ENCODE measurements at regions not wholly inside any gene's neighbourhood (a gene's known extent, or its start where the extent isn't known, plus 50 kb on each side); places are given as distances from the start of the nearest gene placed in this dataset.
"Not testable (repeated sequence)": the region's sequence is repeated elsewhere in the genome, so short reads cannot be mapped to it uniquely, and the experiment has no call there.

- peak; percentile 81 to 82 for DNase-seq
These were observed 115.4 kb downstream of the LHX2 start for GRCh38 chr9:124126648-124127646.

DNA sequence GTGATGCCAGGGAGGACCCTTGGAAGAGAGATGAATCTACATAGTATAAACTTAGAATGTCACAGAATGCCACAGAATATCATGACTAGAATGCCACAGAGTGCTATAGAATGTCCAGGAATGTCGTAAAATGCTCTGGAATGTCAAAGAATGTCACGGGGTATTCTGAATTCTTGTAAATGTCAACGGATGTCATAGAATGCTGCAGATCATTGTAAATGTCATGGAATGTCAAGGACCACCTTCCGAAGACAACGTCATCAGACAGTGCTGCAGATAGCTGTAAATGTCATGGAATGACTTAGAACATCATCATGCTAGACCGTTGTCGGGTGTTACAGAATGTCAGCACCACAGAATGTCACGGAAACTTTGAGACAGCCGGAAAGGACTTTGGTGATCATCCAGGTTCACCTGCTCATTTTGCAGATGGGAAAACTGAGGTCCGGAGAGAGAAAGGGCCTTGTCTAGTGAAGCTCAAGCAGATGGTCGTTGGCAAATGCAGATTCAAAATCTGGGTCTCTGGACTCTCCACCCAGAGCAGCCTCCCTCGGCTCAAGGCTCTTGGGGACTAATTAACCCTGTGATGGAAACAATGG, 117.1 kb downstream of the LHX2 start:
- DNase-seq, result no peak

GRCh38 chr9:124130277-124131075, 118.9 kb downstream of the LHX2 start:
- DNase-seq, result no peak

DNA sequence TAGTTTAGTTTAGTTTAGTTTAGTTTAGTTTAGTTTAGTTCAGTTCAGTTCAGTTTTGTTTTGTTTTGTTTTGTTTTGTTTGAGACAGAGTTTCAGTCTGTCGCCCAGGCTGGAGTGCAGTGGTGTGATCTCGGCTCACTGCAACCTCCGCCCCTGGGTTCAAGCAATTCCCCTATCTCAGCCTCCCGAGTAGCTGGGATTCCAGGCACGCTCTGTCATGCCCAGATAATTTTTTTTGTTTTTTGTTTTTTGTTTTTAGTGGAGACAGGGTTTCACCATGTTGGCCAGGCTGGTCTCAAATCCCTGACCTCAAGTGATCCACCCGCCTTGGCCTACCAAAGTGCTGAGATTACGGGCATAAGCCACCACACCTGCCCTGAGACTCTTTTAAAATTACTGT, 120.0 kb downstream of the LHX2 start:
- DNase-seq, result not testable (repeated sequence)

DNA sequence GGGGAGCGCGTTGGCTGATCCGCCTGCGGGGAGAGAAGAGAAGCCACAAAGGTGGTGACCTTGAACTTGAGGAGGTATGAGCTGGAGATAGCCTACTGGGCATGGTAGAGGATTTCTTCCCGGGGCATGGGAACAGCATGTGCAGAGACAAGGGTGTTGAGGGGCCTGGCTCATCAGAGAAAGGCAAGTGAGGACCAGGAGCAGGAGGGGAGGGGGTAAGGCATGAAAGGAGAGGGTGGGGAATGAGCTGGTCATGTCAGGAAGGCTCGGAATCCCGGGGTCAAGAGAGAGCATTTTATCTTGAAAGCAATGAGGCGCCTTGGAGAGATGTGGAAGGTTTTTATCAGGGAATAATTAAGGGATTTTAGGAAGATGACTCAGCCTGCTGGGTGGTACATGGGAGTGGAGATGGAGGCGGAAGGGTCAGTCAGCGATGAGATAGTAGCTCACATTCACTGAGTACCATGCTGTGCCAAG, 121.1 kb downstream of the LHX2 start:
- no peak for DNase-seq

- peak in 1 of 2 experiments; percentile 70 for DNase-seq
These were observed 122.2 kb downstream of the LHX2 start for GRCh38 chr9:124133727-124134126.

DNA sequence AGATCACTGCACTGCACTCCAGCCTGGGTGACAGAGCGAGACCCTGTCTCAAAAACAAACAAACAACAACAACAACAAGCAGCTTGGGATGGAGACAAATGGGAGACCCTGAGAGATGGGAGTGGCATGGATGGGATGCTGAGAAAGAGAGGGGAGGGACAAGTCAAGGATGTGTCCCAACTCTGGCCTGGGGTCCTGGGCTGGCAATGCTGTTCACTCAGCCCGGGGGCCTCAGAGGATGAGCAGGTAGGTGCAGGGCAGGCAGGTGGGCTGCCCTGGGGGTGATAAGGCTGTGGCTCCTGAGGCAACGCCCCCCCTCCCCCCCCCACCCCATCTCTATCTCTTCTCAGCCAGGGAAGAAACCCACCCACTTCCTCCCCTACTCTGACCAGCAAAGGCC, 123.0 kb downstream of the LHX2 start:
- no peak for DNase-seq

- DNase-seq, result no peak
These were observed 121.9 kb upstream of the NEK6 start for GRCh38 chr9:124135813-124136365.

GRCh38 chr9:124137009-124137943, 120.5 kb upstream of the NEK6 start:
- DNase-seq, result no peak

DNA sequence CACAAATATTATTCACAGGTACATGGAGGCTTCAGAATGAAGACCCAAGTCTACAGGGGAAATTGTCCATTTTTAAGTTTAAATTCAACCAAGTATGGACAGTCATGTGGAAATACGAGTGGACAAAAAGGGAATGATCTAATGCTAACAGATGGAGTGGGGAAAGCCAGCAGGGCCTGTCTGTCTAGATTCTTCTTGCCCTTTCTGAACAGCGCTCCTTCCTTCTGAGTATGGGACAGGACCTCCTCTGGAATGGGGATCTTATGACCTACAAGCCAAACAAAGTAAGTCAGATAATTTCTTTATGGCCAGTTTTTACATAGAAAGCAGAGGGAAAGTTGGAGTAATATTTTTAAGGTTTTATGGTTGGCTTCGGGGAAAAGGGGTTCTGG, 119.8 kb upstream of the NEK6 start:
- DNase-seq, result no peak

DNA sequence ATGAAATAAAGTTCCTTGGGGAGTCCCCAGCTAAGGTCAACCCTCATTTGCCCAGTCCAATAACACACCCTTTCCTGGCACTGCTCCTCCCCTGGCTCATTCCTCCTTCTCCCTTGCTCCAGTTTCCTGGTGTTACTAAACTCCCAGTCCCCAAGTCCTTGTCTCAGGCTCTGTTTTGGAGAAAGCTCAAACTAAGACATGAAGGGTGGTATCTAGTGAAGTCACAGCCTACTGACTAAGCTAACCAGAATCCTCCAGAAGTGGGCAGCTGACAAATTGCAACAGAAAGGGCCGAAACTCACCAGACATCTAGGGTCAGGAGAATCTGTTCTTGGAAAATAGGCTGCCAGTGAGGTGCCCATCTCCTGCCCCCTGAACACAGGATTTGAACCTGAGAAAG, 118.7 kb upstream of the NEK6 start:
- no peak for DNase-seq

GRCh38 chr9:124140941-124141568, 116.7 kb upstream of the NEK6 start:
- no peak for DNase-seq

- not testable (repeated sequence) for DNase-seq
These were observed 113.1 kb upstream of the NEK6 start for GRCh38 chr9:124144561-124145123.

DNA sequence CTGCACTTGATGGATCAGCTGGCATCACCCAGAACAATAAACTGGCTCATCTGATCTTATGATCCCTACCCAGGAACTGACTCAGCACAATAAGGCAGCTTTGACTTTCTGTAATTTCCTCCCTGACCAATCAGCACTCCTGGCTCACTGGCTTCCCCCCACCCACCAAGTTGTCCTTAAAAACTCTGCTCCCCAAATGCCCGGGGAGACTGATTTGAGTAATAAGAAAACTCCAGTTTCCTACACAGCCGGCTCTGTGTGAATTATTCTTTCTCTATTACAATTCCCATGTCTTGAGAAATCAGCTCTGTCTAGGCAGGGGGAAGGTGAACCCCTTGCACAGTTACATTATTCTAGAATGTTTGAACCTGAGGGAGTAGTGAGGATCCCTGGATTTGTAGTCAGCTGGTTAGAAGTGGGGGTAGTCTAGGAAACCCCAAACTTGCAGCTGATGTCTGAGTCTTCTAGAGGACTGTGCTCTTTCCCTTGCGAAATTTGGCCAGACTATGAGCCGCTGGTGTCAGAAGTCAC, 111.7 kb upstream of the NEK6 start:
- DNase-seq, result no peak

GRCh38 chr9:124149992-124150391, 107.8 kb upstream of the NEK6 start:
- no peak for DNase-seq

GRCh38 chr9:124163760-124164255, 93.9 kb upstream of the NEK6 start:
- DNase-seq, result no peak

- no peak for DNase-seq
These were observed 92.9 kb upstream of the NEK6 start for GRCh38 chr9:124164811-124165210.

- no peak for DNase-seq
These were observed 83.3 kb upstream of the NEK6 start for GRCh38 chr9:124174433-124174832.

DNA sequence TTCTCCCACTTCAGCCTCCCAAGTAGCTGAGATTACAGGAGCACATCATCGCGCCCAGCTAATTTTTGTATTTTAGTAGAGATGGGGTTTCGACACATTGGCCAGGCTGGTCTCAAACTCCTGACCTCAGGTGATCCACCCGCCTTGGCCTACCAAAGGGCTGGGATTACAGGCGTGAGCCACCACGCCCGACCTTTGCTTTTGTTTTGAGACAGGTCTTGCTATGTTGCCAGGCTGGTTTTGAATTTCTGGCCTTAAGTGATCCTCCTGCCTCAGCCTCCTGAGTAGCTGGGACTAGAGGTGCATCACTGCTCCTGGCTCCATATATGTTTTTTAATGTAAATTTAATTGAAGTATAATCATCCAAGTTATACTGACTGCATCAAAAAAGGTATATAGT, 80.2 kb upstream of the NEK6 start:
- DNase-seq, result not testable (repeated sequence)

Measured in NCI-H524 (cell line).